GM18873 (cell line): ENCODE measurements at regions not wholly inside any gene's neighbourhood (a gene's known extent, or its start where the extent isn't known, plus 50 kb on each side); places are given as distances from the start of the nearest gene placed in this dataset.

ENCODE experiments used
- ATAC-seq: cut with Tn5 transposase; IDR thresholded peaks from one replicate; pipeline ENCODE4 v1.9.1; 2021; ENCODE audit warnings: mild to moderate bottlenecking, moderate library complexity, moderate number of reproducible peaks; ENCODE audit not compliant: unreplicated experiment, low FRiP score

DNA sequence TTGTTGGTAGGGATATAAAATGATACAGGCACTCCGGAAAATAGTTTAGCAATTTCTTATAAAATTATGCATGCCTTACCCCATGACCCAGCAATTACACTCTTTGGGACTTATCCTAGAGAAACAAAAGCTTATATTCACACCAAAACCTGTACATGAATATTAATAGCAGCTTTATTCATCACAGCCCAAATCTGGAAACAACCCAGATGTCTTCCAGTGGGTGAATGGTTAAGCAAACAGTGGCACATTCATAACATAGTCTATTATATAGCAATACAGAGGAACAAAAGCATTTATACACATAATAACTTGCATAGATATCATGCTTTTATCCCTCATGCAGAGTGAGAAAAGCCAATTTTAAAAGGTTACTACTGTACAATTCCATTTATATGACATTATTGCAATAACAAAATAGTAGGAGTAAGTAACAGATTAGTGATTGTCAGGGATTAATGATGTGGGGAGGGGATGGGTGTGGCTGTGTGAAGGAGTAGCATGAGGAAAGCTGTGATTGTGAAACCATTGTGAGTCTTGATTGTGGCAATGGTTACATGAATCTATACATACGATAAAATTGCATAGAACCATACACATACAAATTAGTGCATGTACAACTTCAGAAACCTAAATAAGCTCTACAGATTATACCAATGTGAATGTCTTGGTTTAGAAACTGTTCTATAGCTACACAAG, 363.1 kb upstream of the OR4E1 start:
- ATAC-seq = no peak

GRCh38 chr14:22026527-22026926, 352.9 kb upstream of the OR4E1 start:
- ATAC-seq = no peak

DNA sequence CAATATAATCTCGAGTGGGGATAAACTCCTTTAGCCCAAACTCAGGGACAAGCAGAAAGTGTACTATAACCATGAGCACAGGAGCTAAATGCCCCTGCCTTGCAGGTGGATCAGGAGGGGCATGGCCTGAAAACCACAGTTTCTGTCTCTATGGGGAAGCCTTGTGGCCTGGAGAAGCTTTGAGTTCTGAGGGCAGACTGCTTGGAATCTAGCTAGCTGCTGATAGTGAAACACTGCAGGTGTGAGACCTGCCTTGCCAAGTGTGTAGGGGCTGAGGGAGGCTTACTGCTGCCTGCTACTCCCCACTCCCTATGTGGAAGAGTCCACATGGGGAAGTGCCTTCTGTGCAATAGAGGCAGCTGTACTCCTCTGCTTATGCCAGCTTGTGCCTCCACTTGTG, 352.3 kb upstream of the OR4E1 start:
- ATAC-seq = no peak

DNA sequence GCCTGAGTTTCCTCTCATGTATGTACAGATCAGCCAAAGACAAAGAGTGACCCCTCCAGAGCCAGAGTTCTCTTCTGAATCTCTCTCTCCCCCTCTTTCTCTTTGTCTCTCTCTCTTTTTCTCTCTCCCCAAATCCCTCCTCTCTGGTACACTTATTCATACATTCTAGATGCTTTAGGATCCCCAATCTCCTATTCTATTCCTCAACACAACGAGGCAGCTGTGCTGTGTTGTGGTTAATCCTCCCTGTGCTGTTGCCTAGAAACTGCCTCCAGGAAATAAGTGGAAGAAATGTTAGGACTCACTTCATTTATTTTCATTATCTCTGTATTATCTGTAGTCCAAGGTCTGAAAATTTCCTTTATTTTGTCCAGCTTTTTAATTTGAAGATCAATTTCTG, 350.5 kb upstream of the OR4E1 start:
- no peak for ATAC-seq

GRCh38 chr14:22018890-22019289, 345.3 kb upstream of the OR4E1 start:
- no peak for ATAC-seq

GRCh38 chr14:22012452-22012851, 338.8 kb upstream of the OR4E1 start:
- no peak for ATAC-seq

- ATAC-seq = no peak
Measured at GRCh38 chr14:22011253-22011642, 337.6 kb upstream of the OR4E1 start.

GRCh38 chr14:22010545-22011252, 337.1 kb upstream of the OR4E1 start:
- no peak for ATAC-seq

GRCh38 chr14:22008766-22009165, 335.1 kb upstream of the OR4E1 start:
- no peak for ATAC-seq

- ATAC-seq = no peak
Measured at GRCh38 chr14:22007784-22008412, 334.3 kb upstream of the OR4E1 start.

DNA sequence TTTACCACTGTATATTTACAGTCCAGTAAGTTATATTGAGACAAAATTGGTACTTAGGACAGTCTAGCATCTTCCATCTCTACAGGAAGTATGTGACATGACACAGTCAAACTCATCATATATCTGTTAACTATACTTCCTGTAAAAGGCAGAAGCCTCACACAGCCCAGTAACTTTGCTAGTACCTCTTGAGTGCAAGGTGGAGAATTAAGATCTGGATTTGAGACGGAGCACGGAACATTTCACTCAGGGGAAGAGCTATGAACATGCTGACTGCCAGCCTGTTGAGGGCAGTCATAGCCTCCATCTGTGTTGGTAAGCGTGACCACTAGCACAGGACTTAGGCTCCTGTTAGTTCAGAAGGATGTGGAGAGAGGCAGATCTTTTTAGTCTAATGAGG, 333.7 kb upstream of the OR4E1 start:
- no peak for ATAC-seq

- ATAC-seq = no peak
Measured at GRCh38 chr14:22003461-22003860, 329.8 kb upstream of the OR4E1 start.

GRCh38 chr14:22002860-22003284, 329.3 kb upstream of the OR4E1 start:
- no peak for ATAC-seq

DNA sequence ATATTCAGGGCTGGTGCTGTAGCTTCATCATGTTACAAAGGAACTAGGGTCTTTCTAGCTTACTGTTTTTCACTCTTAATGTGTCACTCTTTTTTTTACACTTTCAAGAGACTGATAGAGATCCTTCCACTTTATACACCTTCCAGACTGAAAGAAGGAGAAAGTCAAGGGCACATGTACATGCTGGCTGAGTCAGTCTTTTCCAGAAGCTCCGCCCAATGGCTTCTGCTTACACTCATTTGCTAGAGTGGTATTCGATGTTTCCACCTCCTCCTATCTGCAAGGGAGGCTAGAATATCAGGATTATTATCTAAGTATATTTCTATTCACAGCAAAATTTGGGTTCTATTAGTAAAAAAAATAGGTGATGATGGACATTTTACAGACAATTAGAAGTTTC, 325.8 kb upstream of the OR4E1 start:
- no peak for ATAC-seq

GRCh38 chr14:21997300-21997699, 323.7 kb upstream of the OR4E1 start:
- no peak for ATAC-seq

DNA sequence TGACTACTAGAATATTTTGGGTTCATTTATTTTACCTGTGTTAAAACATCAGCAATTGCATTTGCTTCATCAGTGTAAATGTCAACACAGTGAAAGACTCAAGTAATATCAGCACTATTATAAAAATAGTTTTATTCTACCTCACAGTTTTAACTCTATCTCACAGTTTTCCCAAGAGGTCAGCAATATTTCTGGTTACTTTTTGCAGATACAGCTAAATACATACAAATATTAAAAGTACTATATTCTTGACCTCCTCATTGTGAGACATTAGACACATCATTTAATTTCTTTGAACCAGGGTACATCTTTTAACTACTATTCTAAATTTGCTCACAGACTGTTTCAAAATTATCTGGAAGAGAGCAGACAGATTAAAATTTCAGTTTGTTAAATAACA, 321.7 kb upstream of the OR4E1 start:
- no peak for ATAC-seq

GRCh38 chr14:21993837-21994236, 320.2 kb upstream of the OR4E1 start:
- ATAC-seq = no peak

- ATAC-seq = no peak
Measured at GRCh38 chr14:21993070-21993469, 319.5 kb upstream of the OR4E1 start.

DNA sequence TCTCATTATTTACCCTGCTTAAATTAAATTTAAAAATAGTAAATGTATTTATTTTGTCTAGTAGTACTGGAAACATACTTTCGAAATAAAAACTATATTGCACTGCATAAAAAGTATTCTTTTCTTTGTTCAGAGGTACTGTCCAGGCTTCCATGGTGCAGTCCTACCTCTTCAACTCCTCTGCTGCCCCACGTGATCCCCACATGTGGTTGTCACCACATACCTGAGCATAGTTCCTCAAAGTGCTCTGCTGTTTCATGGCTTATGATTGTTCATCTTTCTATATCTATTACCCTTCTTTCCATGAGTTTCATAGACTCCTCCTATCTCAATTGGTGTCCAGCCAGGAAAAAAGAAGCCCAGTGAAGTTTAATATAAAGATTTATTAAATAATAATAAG, 317.5 kb upstream of the OR4E1 start:
- ATAC-seq = no peak

DNA sequence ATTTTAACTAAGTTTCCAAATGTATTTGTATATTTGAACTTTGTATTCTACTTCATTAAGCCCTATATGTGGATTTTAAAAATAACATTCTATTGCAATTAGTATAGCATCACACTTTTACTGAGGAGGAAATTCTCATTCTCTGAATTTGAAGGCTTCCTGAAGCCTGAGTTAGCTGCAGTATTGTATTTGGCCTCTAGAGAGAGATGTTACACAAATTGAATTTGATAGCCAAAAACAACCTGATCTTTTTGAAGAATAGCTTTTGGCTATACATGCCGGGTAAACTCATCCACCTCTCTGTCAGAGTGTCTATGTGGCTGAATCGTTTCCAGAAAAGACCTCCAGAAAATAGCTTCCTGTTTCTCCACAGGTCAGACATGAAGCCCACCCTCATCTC, 316.5 kb upstream of the OR4E1 start:
- ATAC-seq = no peak

DNA sequence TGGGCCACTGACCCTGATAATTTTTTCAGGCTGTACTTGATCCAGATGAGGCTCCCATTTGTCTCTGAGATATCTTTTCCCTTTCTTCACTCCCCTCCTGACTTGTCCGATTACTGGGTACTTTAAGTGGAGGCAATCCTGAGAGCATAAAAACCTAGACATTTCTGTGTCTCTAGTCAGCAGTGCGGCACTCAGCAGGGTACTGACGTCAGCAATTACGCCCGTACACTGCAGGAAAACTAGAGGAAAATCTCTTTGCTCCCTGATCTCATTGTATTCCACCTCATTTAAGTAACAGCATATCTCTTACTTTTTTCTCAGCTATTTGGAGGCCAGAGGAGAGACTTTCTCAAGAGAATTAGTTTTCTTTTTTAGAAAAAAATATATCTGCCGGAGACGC, 315.5 kb upstream of the OR4E1 start:
- ATAC-seq = no peak

DNA sequence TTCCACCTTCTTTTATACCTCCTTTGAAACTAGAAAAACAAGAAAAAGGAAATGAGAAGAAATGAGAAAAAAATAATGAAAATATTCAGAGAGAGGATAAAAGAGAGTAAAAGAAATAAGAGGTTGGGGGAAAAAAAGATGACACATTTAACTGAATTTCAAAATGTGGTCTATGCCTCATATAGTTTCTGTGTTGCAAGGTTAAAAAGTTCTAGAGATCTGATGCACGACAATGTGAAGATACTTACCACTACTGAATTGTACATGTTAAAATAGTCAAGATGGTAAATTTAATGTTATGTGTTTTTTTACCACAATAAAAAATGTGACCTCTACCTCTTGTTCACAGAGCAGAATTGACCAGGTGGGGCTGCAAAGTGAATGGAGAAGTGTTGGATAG, 314.8 kb upstream of the OR4E1 start:
- no peak for ATAC-seq
